ENCODE measurements at regions not wholly inside any gene's neighbourhood (a gene's known extent, or its start where the extent isn't known, plus 50 kb on each side); places are given as distances from the start of the nearest gene placed in this dataset.

DNA sequence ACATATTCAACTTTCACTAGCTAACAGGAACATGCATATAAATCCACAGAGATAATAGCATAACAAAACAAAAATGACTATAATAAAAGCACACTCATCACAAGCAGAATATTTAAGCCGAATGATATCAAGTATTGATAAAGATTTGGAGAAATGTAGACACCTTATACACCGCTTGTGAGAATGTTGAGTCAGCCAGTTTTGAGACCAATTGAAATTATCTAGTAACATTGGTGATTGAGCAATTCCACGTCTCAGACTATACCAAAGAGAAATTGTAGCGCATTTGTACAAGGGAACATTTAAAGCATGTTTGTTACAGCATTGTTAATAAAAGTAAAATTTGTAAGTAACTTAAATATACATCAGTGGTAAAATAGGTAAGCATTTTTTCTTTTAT is 402.9 kb upstream of the FIGN start:
- Histone ChIP-seq H3K27ac (no peak overlapping the region), H3K9me3 (no peaks in the 10 kb centered on the region), H3K4me1 (no peaks in the 10 kb centered on the region), H3K36me3 (ENCODE audit: insufficient read depth in 1 of 2, low read depth in 1 of 2) (no peaks in the 10 kb centered on the region), H3K4me3 (no peak overlapping the region), H3K27me3 (ENCODE audit: insufficient read depth in 3 of 3, low read length in 2 of 3) (no peaks in the 10 kb centered on the region)
- TF ChIP-seq, protein P1, sequence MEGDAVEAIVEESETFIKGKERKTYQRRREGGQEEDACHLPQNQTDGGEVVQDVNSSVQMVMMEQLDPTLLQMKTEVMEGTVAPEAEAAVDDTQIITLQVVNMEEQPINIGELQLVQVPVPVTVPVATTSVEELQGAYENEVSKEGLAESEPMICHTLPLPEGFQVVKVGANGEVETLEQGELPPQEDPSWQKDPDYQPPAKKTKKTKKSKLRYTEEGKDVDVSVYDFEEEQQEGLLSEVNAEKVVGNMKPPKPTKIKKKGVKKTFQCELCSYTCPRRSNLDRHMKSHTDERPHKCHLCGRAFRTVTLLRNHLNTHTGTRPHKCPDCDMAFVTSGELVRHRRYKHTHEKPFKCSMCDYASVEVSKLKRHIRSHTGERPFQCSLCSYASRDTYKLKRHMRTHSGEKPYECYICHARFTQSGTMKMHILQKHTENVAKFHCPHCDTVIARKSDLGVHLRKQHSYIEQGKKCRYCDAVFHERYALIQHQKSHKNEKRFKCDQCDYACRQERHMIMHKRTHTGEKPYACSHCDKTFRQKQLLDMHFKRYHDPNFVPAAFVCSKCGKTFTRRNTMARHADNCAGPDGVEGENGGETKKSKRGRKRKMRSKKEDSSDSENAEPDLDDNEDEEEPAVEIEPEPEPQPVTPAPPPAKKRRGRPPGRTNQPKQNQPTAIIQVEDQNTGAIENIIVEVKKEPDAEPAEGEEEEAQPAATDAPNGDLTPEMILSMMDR (IDR thresholded peaks at IDR 0.05), result no peak
- DNase-seq (no peak), ATAC-seq (no peak)
- 87 to 92% (median 90%) methylated on average over 4 of the region's 4 CpGs for WGBS, 3 donors
- intact Hi-C loops (cut with DNase I), result no loop called here

DNA sequence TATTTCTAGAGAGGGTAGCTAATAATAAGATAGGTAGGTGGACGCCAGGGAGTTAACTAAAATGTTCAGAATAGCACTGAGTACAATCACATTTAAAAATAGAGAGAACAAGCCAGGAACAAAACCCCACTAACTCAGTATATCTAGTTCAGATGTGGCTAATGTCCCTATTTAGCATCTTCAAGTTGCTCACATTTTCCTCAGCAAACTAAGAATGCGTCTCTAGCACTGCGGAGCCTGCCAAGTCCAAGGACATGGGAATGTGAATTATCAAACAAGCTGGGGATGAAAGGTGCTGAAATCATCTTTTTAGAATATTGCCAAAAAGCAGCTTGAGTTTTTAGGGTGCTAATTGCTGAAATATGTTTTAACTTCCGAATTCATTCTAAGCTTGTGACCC is 398.5 kb upstream of the FIGN start:
- H3K27me3 ChIP-seq (ENCODE audit: insufficient read depth in 3 of 3, low read length in 2 of 3), result no peaks in the 10 kb centered on the region
- WGBS, 3 donors, result 53 to 63% (median 56%) methylated on average over 4 of the region's 4 CpGs
- TF ChIP-seq, protein P1 (IDR thresholded peaks at IDR 0.05), result no peak
- intact Hi-C loops (cut with DNase I), result no loop called here
- no peaks in the 10 kb centered on the region for H3K9me3 ChIP-seq
- ATAC-seq (no peak), DNase-seq (no peak)
- no peaks in the 10 kb centered on the region for H3K4me1 ChIP-seq
- H3K4me3 ChIP-seq, result no peak overlapping the region
- H3K36me3 ChIP-seq (ENCODE audit: insufficient read depth in 1 of 2, low read depth in 1 of 2), result no peaks in the 10 kb centered on the region
- H3K27ac ChIP-seq, result no peak overlapping the region

DNA sequence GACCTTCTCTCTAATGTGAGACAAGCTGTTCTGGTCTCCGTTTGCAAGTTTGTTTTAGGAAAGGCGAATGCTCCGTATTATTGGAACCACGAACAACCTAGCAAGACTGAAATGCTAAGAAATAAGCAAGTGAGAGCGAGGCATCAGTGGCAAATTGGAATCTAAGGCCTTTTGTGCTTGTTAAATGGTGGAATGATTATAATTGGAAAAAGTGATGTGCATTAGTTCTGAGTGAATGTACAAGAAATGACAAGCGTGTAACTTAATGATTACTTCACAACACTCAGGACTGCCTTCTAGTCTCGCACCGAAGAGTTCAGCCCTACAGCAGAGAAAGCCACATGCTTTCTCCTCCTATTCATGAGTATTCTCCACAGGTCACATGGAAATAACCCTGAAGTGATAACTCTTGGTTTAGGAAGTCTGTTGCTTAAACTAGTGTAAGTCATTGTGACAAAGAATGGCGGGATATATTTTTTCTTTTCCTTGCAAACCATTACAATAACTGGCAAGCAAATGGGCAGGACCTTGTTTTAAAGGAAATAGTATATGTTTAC is 392.2 kb upstream of the FIGN start:
- WGBS, 3 donors, result 79 to 82% (median 80%) methylated on average over 9 of the region's 9 CpGs
- ATAC-seq (no peak), DNase-seq (no peak)
- Histone ChIP-seq H3K27ac (no peak overlapping the region), H3K4me3 (no peak overlapping the region), H3K9me3 (no peaks in the 10 kb centered on the region), H3K27me3 (ENCODE audit: insufficient read depth in 3 of 3, low read length in 2 of 3) (no peaks in the 10 kb centered on the region), H3K4me1 (no peaks in the 10 kb centered on the region), H3K36me3 (ENCODE audit: insufficient read depth in 1 of 2, low read depth in 1 of 2) (no peaks in the 10 kb centered on the region)
- TF ChIP-seq, protein P1 (IDR thresholded peaks at IDR 0.05), result no peak
- intact Hi-C loops (cut with DNase I), result no loop called here

DNA sequence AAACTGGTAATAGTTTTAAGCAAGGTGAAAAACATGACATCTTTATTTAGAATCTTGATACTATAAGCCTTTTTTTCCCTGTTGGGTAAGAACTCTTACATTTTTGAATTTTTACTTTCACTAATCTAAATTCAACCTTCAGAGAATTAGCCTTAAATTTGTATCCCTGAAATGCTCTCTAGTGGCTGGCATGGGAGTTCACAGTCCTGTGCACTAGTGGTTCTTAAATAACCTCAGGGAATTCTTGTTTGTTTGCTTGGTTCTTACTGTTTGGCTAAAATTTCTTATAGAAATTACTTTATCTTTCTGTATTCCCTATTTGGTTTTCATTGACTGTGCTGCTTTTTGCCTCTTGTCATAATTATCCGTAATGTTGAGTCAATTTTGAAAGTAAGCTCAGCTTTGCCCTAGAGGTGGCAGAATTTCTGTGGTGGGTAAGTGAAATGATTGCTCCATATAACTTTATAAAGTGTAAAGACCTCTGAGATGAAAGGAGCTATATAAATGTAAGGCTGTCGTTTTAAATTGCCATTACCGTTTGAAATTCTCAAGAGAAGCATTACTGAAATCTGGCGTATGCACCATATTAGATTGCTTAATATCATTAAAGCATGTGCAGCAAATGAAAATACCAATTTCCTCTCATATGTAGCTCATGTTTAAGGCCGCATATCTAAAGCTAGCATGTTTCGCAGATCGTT is 391.3 kb upstream of the FIGN start:
- Histone ChIP-seq H3K36me3 (ENCODE audit: insufficient read depth in 1 of 2, low read depth in 1 of 2) (no peaks in the 10 kb centered on the region), H3K9me3 (no peaks in the 10 kb centered on the region), H3K4me3 (no peak overlapping the region), H3K27me3 (ENCODE audit: insufficient read depth in 3 of 3, low read length in 2 of 3) (no peaks in the 10 kb centered on the region), H3K4me1 (no peaks in the 10 kb centered on the region), H3K27ac (no peak overlapping the region)
- TF ChIP-seq, protein P1 (IDR thresholded peaks at IDR 0.05), result peak; percentile 22
- ATAC-seq, result no peak
- intact Hi-C loops (cut with DNase I), result no loop called here
- DNase-seq, result no peak
- WGBS, 3 donors, result 49 to 53% (median 51%) methylated on average over 7 of the region's 7 CpGs

DNA sequence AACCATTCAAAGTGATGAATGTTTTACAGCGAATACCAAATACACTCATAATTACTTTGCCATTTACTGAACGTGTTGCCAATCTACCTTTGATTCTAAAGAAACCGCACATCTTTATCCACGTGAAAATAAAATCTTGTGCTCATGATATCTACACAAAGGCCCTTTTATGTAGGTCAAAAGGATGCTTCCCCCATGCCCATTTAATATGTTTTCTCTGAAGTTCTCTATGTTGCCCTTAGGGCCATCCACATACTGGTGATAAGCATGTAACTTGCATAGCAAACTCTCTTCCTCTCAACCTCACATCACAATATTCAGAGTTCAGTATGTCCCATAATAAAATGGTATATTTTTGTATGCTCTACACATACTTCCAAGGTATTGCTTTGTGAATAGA is 380.0 kb upstream of the FIGN start:
- 87 to 91% (median 91%) methylated on average over 4 of the region's 4 CpGs for WGBS, 3 donors
- no peak overlapping the region for H3K27ac ChIP-seq
- no peak for ATAC-seq
- H3K36me3 ChIP-seq (ENCODE audit: insufficient read depth in 1 of 2, low read depth in 1 of 2), result no peaks in the 10 kb centered on the region
- H3K9me3 ChIP-seq, result no peaks in the 10 kb centered on the region
- no peaks in the 10 kb centered on the region for H3K4me1 ChIP-seq
- TF ChIP-seq, protein P1 (IDR thresholded peaks at IDR 0.05), result no peak
- no peak overlapping the region for H3K4me3 ChIP-seq
- no peak for DNase-seq
- intact Hi-C loops (cut with DNase I), result no loop called here
- H3K27me3 ChIP-seq (ENCODE audit: insufficient read depth in 3 of 3, low read length in 2 of 3), result no peaks in the 10 kb centered on the region

All from psoas muscle (tissue), 7 donors.